ENCODE measurements at regions not wholly inside any gene's neighbourhood (a gene's known extent, or its start where the extent isn't known, plus 50 kb on each side); places are given as distances from the start of the nearest gene placed in this dataset.

GRCh38 chr20:11245431-11245830, 571.6 kb upstream of the JAG1 start:
- no peaks in the 10 kb centered on the region for H3K4me1 Mint-ChIP-seq (ENCODE audit: low read depth in 2 of 2)

DNA sequence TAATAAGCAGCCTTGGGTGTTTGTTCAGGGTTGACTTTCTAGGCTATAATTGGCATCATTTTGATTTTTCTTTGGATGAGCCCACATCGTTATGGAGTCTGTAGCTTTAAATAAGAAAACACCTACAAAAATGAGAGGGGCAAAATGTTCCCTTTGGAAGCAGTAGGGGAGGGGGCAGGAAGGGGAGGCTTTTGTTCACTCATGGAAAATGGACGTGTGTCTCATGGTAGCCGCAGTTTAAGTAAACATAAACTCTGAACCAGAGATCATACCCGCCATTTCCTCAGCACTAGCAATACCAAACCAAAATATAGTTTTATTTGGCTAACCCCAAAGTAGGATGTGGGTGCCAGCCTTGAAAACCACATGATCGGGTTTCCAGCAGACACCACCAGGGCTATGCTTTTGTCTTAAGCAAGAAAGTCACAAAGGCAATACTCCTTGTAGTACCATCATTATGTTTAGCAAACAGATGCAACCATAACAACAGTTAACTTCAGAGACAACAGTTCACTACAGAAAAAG, 572.5 kb upstream of the JAG1 start:
- no peak overlapping the region for H3K4me3 Mint-ChIP-seq
- peaks cover 0 to 19% of the 10 kb centered on the region in 2 donors for H3K9me3 Mint-ChIP-seq
- no peak for DNase-seq
- no peak for ATAC-seq (replicated peaks)
- H3K27me3 Mint-ChIP-seq, result no peaks in the 10 kb centered on the region
- no peak overlapping the region for H3K27ac Mint-ChIP-seq
- H3K36me3 Mint-ChIP-seq (ENCODE audit: insufficient read depth), result no peaks in the 10 kb centered on the region
- no peaks in the 10 kb centered on the region for H3K4me1 Mint-ChIP-seq (ENCODE audit: low read depth in 2 of 2)

More at GRCh38 chr20:11245431-11245830, 571.6 kb upstream of the JAG1 start:
- Mint-ChIP-seq H3K4me3 (no peak overlapping the region), H3K36me3 (ENCODE audit: insufficient read depth) (no peaks in the 10 kb centered on the region), H3K27ac (no peak overlapping the region), H3K27me3 (no peaks in the 10 kb centered on the region), H3K9me3 (peaks cover 0 to 19% of the 10 kb centered on the region in 2 donors)
- ATAC-seq (replicated peaks) (no peak), DNase-seq (no peak)

- ATAC-seq (replicated peaks) (no peak), DNase-seq (no peak)
- H3K36me3 Mint-ChIP-seq (ENCODE audit: insufficient read depth), result no peaks in the 10 kb centered on the region
- H3K4me3 Mint-ChIP-seq, result no peak overlapping the region
- no peaks in the 10 kb centered on the region for H3K27me3 Mint-ChIP-seq
- no peaks in the 10 kb centered on the region for H3K4me1 Mint-ChIP-seq (ENCODE audit: low read depth in 2 of 2)
- no peak overlapping the region for H3K27ac Mint-ChIP-seq
- peaks cover 0 to 18% of the 10 kb centered on the region in 2 donors for H3K9me3 Mint-ChIP-seq
Measured at GRCh38 chr20:11247046-11248010, 573.5 kb upstream of the JAG1 start.

DNA sequence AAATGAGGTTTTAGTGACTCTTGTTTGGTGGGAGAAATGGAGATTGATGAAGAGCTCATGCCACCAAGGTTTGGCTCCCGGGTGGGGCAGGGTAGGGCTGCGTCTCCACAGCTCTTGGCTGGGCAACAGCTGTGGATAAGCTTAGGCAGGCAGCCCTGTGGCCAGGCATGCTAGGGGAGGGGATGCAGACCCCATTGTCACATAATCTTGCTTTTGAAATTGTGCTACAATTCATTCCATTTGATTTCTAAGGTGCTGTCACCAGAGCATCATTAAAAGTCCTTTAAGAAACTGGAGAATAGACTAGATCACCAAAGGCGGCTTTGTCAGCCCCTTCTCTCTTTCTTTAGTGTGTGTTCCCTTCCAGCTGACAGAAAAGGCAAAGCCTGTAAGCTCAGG, 574.2 kb upstream of the JAG1 start:
- no peak overlapping the region for H3K27ac Mint-ChIP-seq
- no peaks in the 10 kb centered on the region for H3K4me1 Mint-ChIP-seq (ENCODE audit: low read depth in 2 of 2)
- DNase-seq (no peak), ATAC-seq (replicated peaks) (no peak)
- H3K36me3 Mint-ChIP-seq (ENCODE audit: insufficient read depth), result no peaks in the 10 kb centered on the region
- H3K27me3 Mint-ChIP-seq, result no peaks in the 10 kb centered on the region
- H3K4me3 Mint-ChIP-seq, result no peak overlapping the region
- peaks cover 1 to 17% of the 10 kb centered on the region in 2 donors for H3K9me3 Mint-ChIP-seq

DNA sequence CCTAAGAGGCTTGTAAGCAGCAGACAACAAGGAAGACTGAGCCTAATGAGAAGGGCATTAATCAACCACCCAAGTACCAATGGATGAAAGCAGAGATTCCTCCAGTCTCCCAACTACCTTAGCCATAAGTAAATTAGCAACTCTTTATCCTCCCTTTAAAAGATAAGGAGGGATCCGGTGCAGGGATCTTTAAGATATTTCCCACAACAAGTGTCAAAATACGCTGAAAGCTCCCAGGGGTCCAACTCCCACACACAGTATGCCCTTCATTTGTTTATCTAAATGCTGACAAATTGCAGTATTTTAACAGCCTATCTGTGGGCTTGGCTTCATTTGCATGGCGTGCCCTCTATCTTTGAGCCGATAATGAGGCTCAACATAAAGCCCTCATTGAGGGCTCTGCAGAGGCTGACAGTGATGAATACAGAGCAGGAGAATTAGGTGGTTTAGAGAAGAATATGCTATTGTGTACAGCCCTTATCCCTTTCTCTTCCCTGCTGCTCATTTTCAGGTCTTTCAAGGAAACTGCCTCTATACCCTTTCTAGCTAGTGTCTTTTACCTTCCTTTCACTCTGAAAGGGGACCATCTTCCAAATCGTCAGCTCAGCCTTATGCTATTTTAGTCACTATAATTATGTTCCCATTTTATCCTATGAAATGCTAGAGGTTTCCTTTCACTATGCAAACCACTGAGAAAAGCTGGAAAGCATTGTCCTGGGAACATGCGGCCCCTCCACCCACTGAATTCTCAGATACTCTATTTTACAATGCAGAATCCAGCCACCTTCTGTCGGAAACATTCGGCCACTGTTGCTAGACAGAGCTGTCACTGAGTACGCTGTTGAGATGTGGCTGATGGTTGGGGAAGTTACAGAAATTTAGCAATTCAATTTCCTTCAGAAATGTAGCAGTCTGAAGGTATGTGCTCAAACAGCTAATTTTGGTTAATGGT, 575.2 kb upstream of the JAG1 start:
- ATAC-seq (replicated peaks) (no peak), DNase-seq (no peak)
- Mint-ChIP-seq H3K27ac (no peak overlapping the region), H3K36me3 (ENCODE audit: insufficient read depth) (no peaks in the 10 kb centered on the region), H3K4me3 (no peak overlapping the region), H3K4me1 (ENCODE audit: low read depth in 2 of 2) (no peaks in the 10 kb centered on the region), H3K9me3 (peaks cover 5 to 19% of the 10 kb centered on the region in 2 donors), H3K27me3 (no peaks in the 10 kb centered on the region)

GRCh38 chr20:11249683-11250082, 575.9 kb upstream of the JAG1 start:
- Mint-ChIP-seq H3K27me3 (no peaks in the 10 kb centered on the region), H3K9me3 (peaks cover 5 to 19% of the 10 kb centered on the region in 2 donors), H3K4me3 (no peak overlapping the region), H3K36me3 (ENCODE audit: insufficient read depth) (no peaks in the 10 kb centered on the region), H3K27ac (no peak overlapping the region), H3K4me1 (ENCODE audit: low read depth in 2 of 2) (no peaks in the 10 kb centered on the region)
- ATAC-seq (replicated peaks) (no peak), DNase-seq (no peak)

GRCh38 chr20:11252447-11252846, 578.6 kb upstream of the JAG1 start:
- no peak for DNase-seq
- peaks cover 5 to 19% of the 10 kb centered on the region in 2 donors for H3K9me3 Mint-ChIP-seq
- no peaks in the 10 kb centered on the region for H3K27me3 Mint-ChIP-seq
- no peaks in the 10 kb centered on the region for H3K4me1 Mint-ChIP-seq (ENCODE audit: low read depth in 2 of 2)
- no peak overlapping the region for H3K4me3 Mint-ChIP-seq
- no peak overlapping the region for H3K27ac Mint-ChIP-seq
- ATAC-seq (replicated peaks), result no peak
- no peaks in the 10 kb centered on the region for H3K36me3 Mint-ChIP-seq (ENCODE audit: insufficient read depth)

DNA sequence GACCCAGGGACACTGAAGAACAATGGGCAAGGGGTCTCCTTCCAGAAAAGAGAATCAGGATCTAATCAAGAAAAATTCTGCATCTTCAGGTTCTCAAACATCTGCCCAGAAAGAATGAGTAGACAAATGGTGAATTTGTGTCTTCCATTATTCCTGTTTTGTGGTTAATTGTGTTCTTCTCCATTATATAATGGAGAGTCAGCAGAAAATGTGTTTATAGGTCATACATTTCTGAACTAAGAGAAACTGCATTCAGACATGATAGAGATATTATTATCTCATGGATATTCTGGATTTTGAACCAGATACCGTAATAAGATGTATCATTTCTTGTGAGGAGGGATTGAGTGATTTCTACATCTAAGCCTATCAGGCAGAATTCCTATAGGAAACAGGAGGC, 581.7 kb upstream of the JAG1 start:
- Mint-ChIP-seq H3K4me1 (ENCODE audit: low read depth in 2 of 2) (no peaks in the 10 kb centered on the region), H3K36me3 (ENCODE audit: insufficient read depth) (no peaks in the 10 kb centered on the region), H3K4me3 (no peak overlapping the region), H3K27ac (no peak overlapping the region), H3K9me3 (peaks cover 7 to 14% of the 10 kb centered on the region in 2 donors), H3K27me3 (no peaks in the 10 kb centered on the region)
- DNase-seq (no peak), ATAC-seq (replicated peaks) (no peak)

GRCh38 chr20:11255860-11256259, 582.1 kb upstream of the JAG1 start:
- no peaks in the 10 kb centered on the region for H3K27me3 Mint-ChIP-seq
- ATAC-seq (replicated peaks) (no peak), DNase-seq (no peak)
- no peak overlapping the region for H3K27ac Mint-ChIP-seq
- peaks cover 7 to 14% of the 10 kb centered on the region in 2 donors for H3K9me3 Mint-ChIP-seq
- H3K4me1 Mint-ChIP-seq (ENCODE audit: low read depth in 2 of 2), result no peaks in the 10 kb centered on the region
- H3K4me3 Mint-ChIP-seq, result no peak overlapping the region
- H3K36me3 Mint-ChIP-seq (ENCODE audit: insufficient read depth), result no peaks in the 10 kb centered on the region

- H3K36me3 Mint-ChIP-seq (ENCODE audit: insufficient read depth), result no peaks in the 10 kb centered on the region
- no peak overlapping the region for H3K27ac Mint-ChIP-seq
- H3K27me3 Mint-ChIP-seq, result no peaks in the 10 kb centered on the region
- H3K4me1 Mint-ChIP-seq (ENCODE audit: low read depth in 2 of 2), result no peaks in the 10 kb centered on the region
- ATAC-seq (replicated peaks) (no peak), DNase-seq (no peak)
- peaks cover 0 to 2% of the 10 kb centered on the region in 2 donors for H3K9me3 Mint-ChIP-seq
- H3K4me3 Mint-ChIP-seq, result no peak overlapping the region
Measured at GRCh38 chr20:11260611-11261010, 586.8 kb upstream of the JAG1 start.

DNA sequence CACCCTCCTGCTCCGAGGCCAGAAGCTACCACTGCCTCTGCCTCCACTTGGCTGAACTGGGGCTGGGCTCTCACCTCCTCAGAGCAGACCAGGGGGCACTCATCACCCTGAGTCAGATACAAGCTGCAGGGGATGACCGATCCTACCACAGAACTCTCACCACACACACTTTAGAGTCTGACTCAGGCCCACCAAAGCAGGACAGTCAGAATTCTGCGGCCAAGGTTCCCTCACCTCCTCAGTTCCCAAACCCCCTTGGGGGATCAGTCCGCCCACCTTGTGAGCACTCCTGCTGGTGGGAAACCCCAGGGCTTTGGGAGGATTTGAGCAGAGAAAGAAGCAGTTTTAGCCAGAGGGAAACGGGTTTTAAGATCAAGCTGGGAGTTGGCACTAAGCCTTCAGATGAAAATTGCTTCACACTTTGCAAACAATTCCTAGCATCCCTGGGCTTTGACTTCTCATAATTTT, 587.8 kb upstream of the JAG1 start:
- Mint-ChIP-seq H3K9me3 (peaks cover 0 to 2% of the 10 kb centered on the region in 2 donors), H3K4me1 (ENCODE audit: low read depth in 2 of 2) (no peaks in the 10 kb centered on the region), H3K27me3 (no peaks in the 10 kb centered on the region), H3K36me3 (ENCODE audit: insufficient read depth) (no peaks in the 10 kb centered on the region), H3K4me3 (no peak overlapping the region), H3K27ac (no peak overlapping the region)
- DNase-seq (no peak), ATAC-seq (replicated peaks) (no peak)

GRCh38 chr20:11266571-11266970, 592.8 kb upstream of the JAG1 start:
- no peak for ATAC-seq (replicated peaks)
- no peaks in the 10 kb centered on the region for H3K4me1 Mint-ChIP-seq (ENCODE audit: low read depth in 2 of 2)
- H3K9me3 Mint-ChIP-seq, result no peaks in the 10 kb centered on the region
- no peak overlapping the region for H3K4me3 Mint-ChIP-seq
- H3K27ac Mint-ChIP-seq, result no peak overlapping the region
- no peaks in the 10 kb centered on the region for H3K36me3 Mint-ChIP-seq (ENCODE audit: insufficient read depth)
- no peaks in the 10 kb centered on the region for H3K27me3 Mint-ChIP-seq
- DNase-seq, result no peak

DNA sequence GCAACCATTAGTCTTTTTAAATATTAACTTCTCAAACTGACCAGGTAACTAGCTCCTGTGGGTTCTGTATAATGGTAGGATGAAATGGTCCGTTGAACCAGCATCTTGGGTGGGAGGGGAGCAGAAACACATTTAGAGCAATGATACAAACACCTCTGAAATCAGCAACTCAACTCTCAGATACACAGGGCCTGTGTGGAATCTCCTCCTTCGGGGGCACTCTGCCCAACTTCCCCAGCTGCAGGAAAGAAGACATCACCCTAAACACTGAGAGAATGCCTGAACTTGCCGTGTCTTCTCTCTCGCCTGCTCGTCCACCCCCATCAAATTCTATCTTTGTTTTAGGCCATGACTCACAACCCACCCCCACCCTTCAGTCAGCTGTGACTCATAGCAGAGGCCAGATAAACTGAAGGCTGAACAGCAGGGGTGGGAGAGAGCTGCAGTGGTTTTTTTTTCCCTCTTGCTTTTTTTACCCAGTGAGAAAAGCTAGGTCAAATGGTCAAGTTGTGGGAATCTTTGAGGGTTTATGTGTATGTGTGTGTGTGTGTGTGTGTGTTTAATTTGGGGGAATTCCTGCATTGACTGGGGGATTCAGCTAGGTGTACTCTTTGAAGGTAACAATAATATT, 593.4 kb upstream of the JAG1 start:
- no peak overlapping the region for H3K27ac Mint-ChIP-seq
- H3K4me3 Mint-ChIP-seq, result no peak overlapping the region
- DNase-seq, result no peak
- H3K9me3 Mint-ChIP-seq, result no peaks in the 10 kb centered on the region
- no peaks in the 10 kb centered on the region for H3K4me1 Mint-ChIP-seq (ENCODE audit: low read depth in 2 of 2)
- ATAC-seq (replicated peaks), result no peak
- no peaks in the 10 kb centered on the region for H3K27me3 Mint-ChIP-seq
- H3K36me3 Mint-ChIP-seq (ENCODE audit: insufficient read depth), result no peaks in the 10 kb centered on the region

Data from effector memory CD8-positive, alpha-beta T cell (primary cell).